ENCODE measurements at regions not wholly inside any gene's neighbourhood (a gene's known extent, or its start where the extent isn't known, plus 50 kb on each side); places are given as distances from the start of the nearest gene placed in this dataset.

DNA sequence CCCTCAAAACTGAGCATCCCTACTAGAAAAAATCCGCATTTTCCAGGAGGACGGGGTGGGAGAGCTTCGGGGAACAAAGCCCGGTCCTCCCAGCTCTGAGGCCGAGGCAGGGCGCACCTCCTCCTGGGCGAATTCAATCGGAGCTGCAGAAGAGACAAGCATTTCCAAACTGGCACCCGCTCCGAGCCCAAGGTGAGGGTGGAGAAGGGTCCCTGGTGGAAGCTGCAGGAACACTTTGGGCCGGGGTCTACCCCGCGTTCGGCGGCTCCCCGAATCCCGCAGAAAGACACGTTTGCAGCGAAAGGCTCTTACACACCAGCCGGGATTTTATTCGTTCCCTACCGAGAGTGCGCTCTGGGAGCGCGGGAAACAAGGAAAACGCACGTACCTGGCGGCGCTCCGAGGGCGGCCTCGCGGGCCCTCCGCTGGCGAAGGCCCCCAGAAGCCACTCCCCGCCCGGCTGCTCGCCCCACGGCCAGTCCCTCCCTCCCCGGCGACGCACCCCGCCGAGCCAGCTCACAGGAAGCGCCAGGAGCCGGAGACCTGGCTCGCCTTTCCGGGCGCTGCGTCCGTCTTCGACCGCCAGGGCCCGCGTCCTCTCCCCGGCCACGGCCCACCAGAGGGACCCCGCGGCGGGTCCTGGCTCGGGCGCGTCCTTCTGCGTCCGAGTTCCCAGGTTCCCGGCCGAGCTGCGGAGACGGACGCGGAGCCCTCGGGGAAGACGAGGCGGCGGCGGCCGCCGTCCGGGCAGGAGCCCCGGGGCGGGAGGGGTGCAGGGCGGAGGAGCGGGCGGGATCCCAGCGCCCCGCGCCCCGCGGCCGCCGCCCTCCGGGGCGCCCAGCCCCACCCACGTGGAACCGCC is 49.8 kb upstream of the BAHCC1 start:
- DNase-seq, result peak; percentile 87
